ENCODE measurements at regions not wholly inside any gene's neighbourhood (a gene's known extent, or its start where the extent isn't known, plus 50 kb on each side); places are given as distances from the start of the nearest gene placed in this dataset.

GRCh38 chr4:32624943-32625603, 1904.9 kb downstream of the PCDH7 start:
- Histone ChIP-seq H3K4me3 (ENCODE audit: low read depth, low read length) (no peak overlapping the region), H3K9me3 (ENCODE audit: control insufficient read depth, insufficient read depth, low read length) (no peaks in the 10 kb centered on the region), H3K27me3 (ENCODE audit: control insufficient read depth, insufficient read depth, low read length) (no peaks in the 10 kb centered on the region), H3K4me1 (ENCODE audit: control insufficient read depth, insufficient read depth, low read length) (no peaks in the 10 kb centered on the region), H3K36me3 (ENCODE audit: control insufficient read depth, insufficient read depth, low read length) (no peaks in the 10 kb centered on the region), H3K9ac (ENCODE audit: low read depth, low read length) (no peak overlapping the region)

GRCh38 chr4:32625687-32626337, 1905.6 kb downstream of the PCDH7 start:
- Histone ChIP-seq H3K27me3 (ENCODE audit: control insufficient read depth, insufficient read depth, low read length) (no peaks in the 10 kb centered on the region), H3K9me3 (ENCODE audit: control insufficient read depth, insufficient read depth, low read length) (no peaks in the 10 kb centered on the region), H3K9ac (ENCODE audit: low read depth, low read length) (no peak overlapping the region)

GRCh38 chr4:32631831-32632230, 1911.7 kb downstream of the PCDH7 start:
- H3K27me3 ChIP-seq (ENCODE audit: control insufficient read depth, insufficient read depth, low read length) = no peaks in the 10 kb centered on the region
- peaks cover 3% of the 10 kb centered on the region for H3K4me1 ChIP-seq (ENCODE audit: control insufficient read depth, insufficient read depth, low read length)
- H3K9me3 ChIP-seq (ENCODE audit: control insufficient read depth, insufficient read depth, low read length) = no peaks in the 10 kb centered on the region
- H3K36me3 ChIP-seq (ENCODE audit: control insufficient read depth, insufficient read depth, low read length) = no peaks in the 10 kb centered on the region
- H3K4me3 ChIP-seq (ENCODE audit: low read depth, low read length) = no peak overlapping the region
- H3K9ac ChIP-seq (ENCODE audit: low read depth, low read length) = no peak overlapping the region

More at GRCh38 chr4:32625687-32626337, 1905.6 kb downstream of the PCDH7 start:
- no peaks in the 10 kb centered on the region for H3K36me3 ChIP-seq (ENCODE audit: control insufficient read depth, insufficient read depth, low read length)
- no peak overlapping the region for H3K4me3 ChIP-seq (ENCODE audit: low read depth, low read length)
- H3K4me1 ChIP-seq (ENCODE audit: control insufficient read depth, insufficient read depth, low read length) = no peaks in the 10 kb centered on the region

- no peaks in the 10 kb centered on the region for H3K36me3 ChIP-seq (ENCODE audit: control insufficient read depth, insufficient read depth, low read length)
- no peak overlapping the region for H3K4me3 ChIP-seq (ENCODE audit: low read depth, low read length)
- H3K9me3 ChIP-seq (ENCODE audit: control insufficient read depth, insufficient read depth, low read length) = no peaks in the 10 kb centered on the region
- no peak overlapping the region for H3K9ac ChIP-seq (ENCODE audit: low read depth, low read length)
- H3K4me1 ChIP-seq (ENCODE audit: control insufficient read depth, insufficient read depth, low read length) = peaks cover 3% of the 10 kb centered on the region
- no peaks in the 10 kb centered on the region for H3K27me3 ChIP-seq (ENCODE audit: control insufficient read depth, insufficient read depth, low read length)
Measured at GRCh38 chr4:32633421-32633820, 1913.3 kb downstream of the PCDH7 start.

- H3K4me3 ChIP-seq (ENCODE audit: low read depth, low read length) = no peak overlapping the region
- H3K27me3 ChIP-seq (ENCODE audit: control insufficient read depth, insufficient read depth, low read length) = no peaks in the 10 kb centered on the region
- no peak overlapping the region for H3K9ac ChIP-seq (ENCODE audit: low read depth, low read length)
- H3K4me1 ChIP-seq (ENCODE audit: control insufficient read depth, insufficient read depth, low read length) = no peaks in the 10 kb centered on the region
- no peaks in the 10 kb centered on the region for H3K36me3 ChIP-seq (ENCODE audit: control insufficient read depth, insufficient read depth, low read length)
- H3K9me3 ChIP-seq (ENCODE audit: control insufficient read depth, insufficient read depth, low read length) = peaks cover 4% of the 10 kb centered on the region
Measured at GRCh38 chr4:32645653-32646052, 1925.5 kb downstream of the PCDH7 start.

GRCh38 chr4:32658019-32658418, 1937.8 kb downstream of the PCDH7 start:
- Histone ChIP-seq H3K9me3 (ENCODE audit: control insufficient read depth, insufficient read depth, low read length) (no peaks in the 10 kb centered on the region), H3K4me1 (ENCODE audit: control insufficient read depth, insufficient read depth, low read length) (no peaks in the 10 kb centered on the region), H3K27me3 (ENCODE audit: control insufficient read depth, insufficient read depth, low read length) (no peaks in the 10 kb centered on the region), H3K36me3 (ENCODE audit: control insufficient read depth, insufficient read depth, low read length) (no peaks in the 10 kb centered on the region), H3K4me3 (ENCODE audit: low read depth, low read length) (no peak overlapping the region), H3K9ac (ENCODE audit: low read depth, low read length) (no peak overlapping the region)

- H3K9ac ChIP-seq (ENCODE audit: low read depth, low read length) = no peak overlapping the region
- no peaks in the 10 kb centered on the region for H3K4me1 ChIP-seq (ENCODE audit: control insufficient read depth, insufficient read depth, low read length)
- no peaks in the 10 kb centered on the region for H3K9me3 ChIP-seq (ENCODE audit: control insufficient read depth, insufficient read depth, low read length)
- H3K36me3 ChIP-seq (ENCODE audit: control insufficient read depth, insufficient read depth, low read length) = no peaks in the 10 kb centered on the region
- H3K4me3 ChIP-seq (ENCODE audit: low read depth, low read length) = no peak overlapping the region
- no peaks in the 10 kb centered on the region for H3K27me3 ChIP-seq (ENCODE audit: control insufficient read depth, insufficient read depth, low read length)
Measured at GRCh38 chr4:32661229-32661628, 1941.1 kb downstream of the PCDH7 start.

- Histone ChIP-seq H3K27me3 (ENCODE audit: control insufficient read depth, insufficient read depth, low read length) (no peaks in the 10 kb centered on the region), H3K9ac (ENCODE audit: low read depth, low read length) (no peak overlapping the region), H3K4me3 (ENCODE audit: low read depth, low read length) (no peak overlapping the region), H3K36me3 (ENCODE audit: control insufficient read depth, insufficient read depth, low read length) (no peaks in the 10 kb centered on the region), H3K4me1 (ENCODE audit: control insufficient read depth, insufficient read depth, low read length) (no peaks in the 10 kb centered on the region), H3K9me3 (ENCODE audit: control insufficient read depth, insufficient read depth, low read length) (no peaks in the 10 kb centered on the region)
Measured at GRCh38 chr4:32662803-32663202, 1942.6 kb downstream of the PCDH7 start.

- no peaks in the 10 kb centered on the region for H3K9me3 ChIP-seq (ENCODE audit: control insufficient read depth, insufficient read depth, low read length)
- H3K9ac ChIP-seq (ENCODE audit: low read depth, low read length) = no peak overlapping the region
- no peaks in the 10 kb centered on the region for H3K36me3 ChIP-seq (ENCODE audit: control insufficient read depth, insufficient read depth, low read length)
- no peaks in the 10 kb centered on the region for H3K4me1 ChIP-seq (ENCODE audit: control insufficient read depth, insufficient read depth, low read length)
- no peak overlapping the region for H3K4me3 ChIP-seq (ENCODE audit: low read depth, low read length)
- no peaks in the 10 kb centered on the region for H3K27me3 ChIP-seq (ENCODE audit: control insufficient read depth, insufficient read depth, low read length)
Measured at GRCh38 chr4:32672359-32672758, 1952.2 kb downstream of the PCDH7 start.

GRCh38 chr4:32680946-32681345, 1960.8 kb downstream of the PCDH7 start:
- Histone ChIP-seq H3K4me3 (ENCODE audit: low read depth, low read length) (no peak overlapping the region), H3K9me3 (ENCODE audit: control insufficient read depth, insufficient read depth, low read length) (no peaks in the 10 kb centered on the region), H3K27me3 (ENCODE audit: control insufficient read depth, insufficient read depth, low read length) (no peaks in the 10 kb centered on the region), H3K9ac (ENCODE audit: low read depth, low read length) (no peak overlapping the region), H3K36me3 (ENCODE audit: control insufficient read depth, insufficient read depth, low read length) (no peaks in the 10 kb centered on the region), H3K4me1 (ENCODE audit: control insufficient read depth, insufficient read depth, low read length) (peaks cover 6% of the 10 kb centered on the region)

GRCh38 chr4:32684160-32684559, 1964.0 kb downstream of the PCDH7 start:
- peaks cover 6% of the 10 kb centered on the region for H3K4me1 ChIP-seq (ENCODE audit: control insufficient read depth, insufficient read depth, low read length)
- H3K36me3 ChIP-seq (ENCODE audit: control insufficient read depth, insufficient read depth, low read length) = no peaks in the 10 kb centered on the region
- H3K9me3 ChIP-seq (ENCODE audit: control insufficient read depth, insufficient read depth, low read length) = no peaks in the 10 kb centered on the region
- H3K9ac ChIP-seq (ENCODE audit: low read depth, low read length) = no peak overlapping the region
- H3K4me3 ChIP-seq (ENCODE audit: low read depth, low read length) = no peak overlapping the region
- no peaks in the 10 kb centered on the region for H3K27me3 ChIP-seq (ENCODE audit: control insufficient read depth, insufficient read depth, low read length)

GRCh38 chr4:32686123-32686522, 1966.0 kb downstream of the PCDH7 start:
- no peak overlapping the region for H3K4me3 ChIP-seq (ENCODE audit: low read depth, low read length)
- H3K9me3 ChIP-seq (ENCODE audit: control insufficient read depth, insufficient read depth, low read length) = no peaks in the 10 kb centered on the region
- H3K27me3 ChIP-seq (ENCODE audit: control insufficient read depth, insufficient read depth, low read length) = no peaks in the 10 kb centered on the region
- H3K4me1 ChIP-seq (ENCODE audit: control insufficient read depth, insufficient read depth, low read length) = peaks cover 6% of the 10 kb centered on the region
- no peak overlapping the region for H3K9ac ChIP-seq (ENCODE audit: low read depth, low read length)
- no peaks in the 10 kb centered on the region for H3K36me3 ChIP-seq (ENCODE audit: control insufficient read depth, insufficient read depth, low read length)
